ENCODE measurements at regions not wholly inside any gene's neighbourhood (a gene's known extent, or its start where the extent isn't known, plus 50 kb on each side); places are given as distances from the start of the nearest gene placed in this dataset.

DNA sequence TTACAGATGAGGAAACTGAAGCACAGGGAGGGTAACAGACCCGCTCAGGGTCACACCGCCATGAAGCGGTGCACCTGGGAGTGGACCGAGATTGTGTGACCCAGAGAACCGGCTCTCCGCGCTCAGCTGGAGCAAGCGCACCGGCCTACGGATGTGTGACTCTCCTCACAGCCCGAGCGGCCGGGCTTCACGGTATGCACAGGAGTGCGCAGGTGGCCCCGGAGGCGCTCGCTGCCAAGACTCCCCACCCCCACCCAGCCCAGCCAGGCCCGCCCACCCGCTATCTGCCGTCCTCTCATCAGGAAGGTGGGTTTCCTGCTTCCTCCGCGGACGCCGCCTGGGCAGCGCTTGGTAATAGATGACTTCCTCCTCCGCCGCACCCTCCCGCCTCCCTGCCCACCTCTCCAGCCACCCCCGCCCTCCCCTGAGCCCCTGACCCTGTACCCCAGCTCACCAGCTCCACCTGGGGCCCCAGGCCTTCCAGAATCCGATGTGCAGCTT lies 110.7 kb downstream of the NCOR2 start:
- no peak for TF ChIP-seq YY1 (IDR thresholded peaks at IDR 0.05; ENCODE audit: insufficient read depth, insufficient read length)
- no peak for TF ChIP-seq SUZ12 (IDR thresholded peaks at IDR 0.05; ENCODE audit: extremely low read depth, insufficient read depth, insufficient read length)
